H9 (cell line): ENCODE measurements at regions not wholly inside any gene's neighbourhood (a gene's known extent, or its start where the extent isn't known, plus 50 kb on each side); places are given as distances from the start of the nearest gene placed in this dataset.

Experiments used
- DNase-seq: peaks from one replicate; pipeline ENCODE4 v3.0.0-alpha.2; 2017
- H2AFZ ChIP-seq: one replicate; pipeline ENCODE4 v1.6.1; 2013; ENCODE audit warnings: mild to moderate bottlenecking, low read length, control low read depth, moderate library complexity
- H2AK5ac ChIP-seq: 2 replicates; pipeline ENCODE4 v1.6.1; 2013; ENCODE audit warnings: low read length, control low read depth, mixed read lengths; ENCODE audit not compliant: insufficient read length
- H2BK120ac ChIP-seq: one replicate; pipeline ENCODE4 v1.6.1; 2013; ENCODE audit warnings: low read depth, mild to moderate bottlenecking, low read length, control low read depth, inconsistent platforms; ENCODE audit not compliant: poor library complexity, severe bottlenecking
- H2BK12ac ChIP-seq: 2 replicates; pipeline ENCODE4 v1.6.1; 2013; ENCODE audit warnings: low read length, control low read depth, mixed read lengths, low read depth; ENCODE audit not compliant: insufficient read length
- H2BK15ac ChIP-seq: 2 replicates; pipeline ENCODE4 v1.6.1; 2013; ENCODE audit warnings: low read depth, low read length, control low read depth
- H2BK20ac ChIP-seq: one replicate; pipeline ENCODE4 v1.6.1; 2013; ENCODE audit warnings: low read depth, mild to moderate bottlenecking, low read length, control low read depth, inconsistent platforms; ENCODE audit not compliant: poor library complexity, severe bottlenecking
- H2BK5ac ChIP-seq: 2 replicates; pipeline ENCODE4 v1.6.1; 2013; ENCODE audit warnings: low read length, control low read depth, mixed read lengths; ENCODE audit not compliant: insufficient read length
- H3K14ac ChIP-seq: 2 replicates; pipeline ENCODE4 v1.6.1; 2013; ENCODE audit warnings: low read length, control low read depth; ENCODE audit not compliant: insufficient read depth
- H3K18ac ChIP-seq: 2 replicates; pipeline ENCODE4 v1.6.1; 2013; ENCODE audit warnings: low read depth, mild to moderate bottlenecking, mixed read lengths, low read length, control low read depth; ENCODE audit not compliant: insufficient read length
- H3K23ac ChIP-seq: 2 replicates; pipeline ENCODE4 v1.6.1; 2013; ENCODE audit warnings: low read length, control low read depth, mixed read lengths, low read depth; ENCODE audit not compliant: insufficient read length
- H3K23me2 ChIP-seq: 2 replicates; pipeline ENCODE4 v1.6.1; 2013; ENCODE audit warnings: low read depth, mild to moderate bottlenecking, mixed read lengths, low read length, control low read depth; ENCODE audit not compliant: insufficient read length, poor library complexity, severe bottlenecking
- H3K27ac ChIP-seq: 2 replicates; pipeline ENCODE4 v1.5.1; 2013; ENCODE audit warnings: low read length, control low read depth, mixed read lengths, low read depth; ENCODE audit not compliant: insufficient read length
- H3K27me3 ChIP-seq: 2 replicates; pipeline ENCODE4 v1.6.1; 2013; ENCODE audit warnings: low read length, control low read depth, inconsistent platforms; ENCODE audit not compliant: insufficient read depth
- H3K4ac ChIP-seq: 2 replicates; pipeline ENCODE4 v1.6.1; 2013; ENCODE audit warnings: low read depth, mild to moderate bottlenecking, control low read depth, inconsistent platforms, low read length, moderate library complexity
- H3K4me1 ChIP-seq: 2 replicates; pipeline ENCODE4 v1.6.1; 2013; ENCODE audit warnings: low read length, control low read depth, inconsistent platforms; ENCODE audit not compliant: insufficient read depth
- H3K4me2 ChIP-seq: 2 replicates; pipeline ENCODE4 v1.6.1; 2013; ENCODE audit warnings: low read length, control low read depth, mixed read lengths; ENCODE audit not compliant: insufficient read length, insufficient read depth
- H3K56ac ChIP-seq: 2 replicates; pipeline ENCODE4 v1.6.1; 2013; ENCODE audit warnings: low read depth, mild to moderate bottlenecking, mixed read lengths, low read length, control low read depth; ENCODE audit not compliant: insufficient read length
- H3K79me1 ChIP-seq: 2 replicates; pipeline ENCODE4 v1.6.1; 2013; ENCODE audit warnings: low read depth, mild to moderate bottlenecking, moderate library complexity, low read length, control low read depth, inconsistent platforms; ENCODE audit not compliant: insufficient read depth, poor library complexity, severe bottlenecking
- H3K79me2 ChIP-seq: 2 replicates; pipeline ENCODE4 v1.6.1; 2013; ENCODE audit warnings: low read length, control low read depth, inconsistent platforms; ENCODE audit not compliant: insufficient read depth
- H3K9ac ChIP-seq: 2 replicates; pipeline ENCODE4 v1.6.1; 2013; ENCODE audit warnings: low read length, control low read depth, mixed read lengths; ENCODE audit not compliant: insufficient read length; ENCODE audit errors: extremely low read depth
- H3K9me3 ChIP-seq: one replicate; pipeline ENCODE4 v1.6.1; 2013; ENCODE audit warnings: low read depth, low read length, inconsistent platforms; ENCODE audit not compliant: control insufficient read depth
- H3T11ph ChIP-seq: one replicate; pipeline ENCODE4 v1.6.1; 2013; ENCODE audit warnings: mild to moderate bottlenecking, low read length, control low read depth, inconsistent platforms
- H4K20me1 ChIP-seq: one replicate; pipeline ENCODE4 v1.6.1; 2013; ENCODE audit not compliant: control insufficient read depth, insufficient read length, insufficient read depth
- H4K5ac ChIP-seq: 2 replicates; pipeline ENCODE4 v1.6.1; 2013; ENCODE audit warnings: low read depth, mild to moderate bottlenecking, mixed read lengths, low read length, control low read depth; ENCODE audit not compliant: insufficient read length
- H4K8ac ChIP-seq: replicated peaks from 2 replicates; pipeline ENCODE4 v1.6.1; 2013; ENCODE audit warnings: low read length, control low read depth, mixed read lengths, low read depth; ENCODE audit not compliant: insufficient read length
- H4K91ac ChIP-seq: 2 replicates; pipeline ENCODE4 v1.6.1; 2013; ENCODE audit warnings: low read depth, mild to moderate bottlenecking, moderate library complexity, mixed read lengths, low read length, control low read depth; ENCODE audit not compliant: insufficient read length
- H3K27ac Mint-ChIP-seq, 3 experiments: 2 replicates in 2 of 3; 3 replicates in 1 of 3; pipeline ENCODE4 v1.8.0; 2020 to 2021; ENCODE audit warnings: mixed read lengths in 3 of 3, mild to moderate bottlenecking in 1 of 3, moderate library complexity in 1 of 3
- H3K27me3 Mint-ChIP-seq: 2 replicates; pipeline ENCODE4 v1.8.0; 2021; ENCODE audit warnings: low read depth, mild to moderate bottlenecking, moderate library complexity, mixed read lengths
- H3K36me3 Mint-ChIP-seq, 3 experiments: 2 replicates in 2 of 3; 3 replicates in 1 of 3; pipeline ENCODE4 v1.8.0; 2020 to 2021; ENCODE audit warnings: low read depth in 3 of 3, mixed read lengths in 3 of 3; ENCODE audit not compliant: insufficient read depth in 1 of 3
- H3K4me1 Mint-ChIP-seq, 2 experiments: 2 replicates each; pipeline ENCODE4 v1.8.0; 2020; ENCODE audit warnings: mixed read lengths in 2 of 2
- H3K4me3 Mint-ChIP-seq, 2 experiments: 2 replicates in 1 of 2; 3 replicates in 1 of 2; pipeline ENCODE4 v1.8.0; 2020 to 2021; ENCODE audit warnings: mild to moderate bottlenecking in 2 of 2, mixed read lengths in 2 of 2, moderate library complexity in 1 of 2
- H3K9me3 Mint-ChIP-seq, 2 experiments: 2 replicates in 1 of 2; 3 replicates in 1 of 2; pipeline ENCODE4 v1.8.0; 2020; ENCODE audit warnings: mild to moderate bottlenecking in 2 of 2, mixed read lengths in 2 of 2, moderate library complexity in 1 of 2
- WGBS: extraction: QIAGEN DNeasy Blood & Tissue Kit; methylation state at CpG from one replicate; pipeline ENCODE4 v1.1.7; 2013; ENCODE audit warnings: missing lambda C conversion rate, low lambda C conversion rate, mixed read lengths; ENCODE audit not compliant: insufficient read length; ENCODE audit errors: extremely low coverage; 5-methylcytosine and 5-hydroxymethylcytosine counted together
- TF ChIP-seq, protein P1 (sequence below): fragments of 200-600 bp; sonication (generic); conservative IDR thresholded peaks from 3 replicates; pipeline ENCODE4 v1.8.0; 2021; ENCODE audit warnings: antibody characterized with exemption, mild to moderate bottlenecking

DNA sequence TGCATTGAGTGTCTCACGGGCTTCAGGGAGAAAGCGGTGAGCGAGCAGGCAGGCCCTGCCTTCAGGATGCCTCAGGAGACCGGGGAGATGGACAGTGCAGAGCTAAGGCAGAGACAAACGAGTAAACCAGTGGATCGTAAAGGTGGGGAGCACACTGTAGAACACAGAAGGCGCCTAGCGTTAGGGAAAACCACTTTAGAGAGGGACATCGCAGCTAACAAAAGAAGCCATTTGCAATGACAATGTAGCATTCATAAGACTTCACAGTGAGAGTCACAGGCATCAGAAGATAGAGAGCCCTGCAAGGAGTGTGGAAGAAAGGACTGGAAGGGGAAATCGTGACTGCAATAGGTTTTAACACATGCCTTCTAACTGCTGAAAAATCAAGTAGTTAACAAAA lies 54.9 kb upstream of the TMEM273 start:
- H3K36me3 Mint-ChIP-seq: no peaks in the 10 kb centered on the region
- H3K79me2 ChIP-seq: no peaks in the 10 kb centered on the region
- no peak overlapping the region for H3K14ac ChIP-seq
- no peak overlapping the region for H4K91ac ChIP-seq
- H2BK15ac ChIP-seq: no peak overlapping the region
- H3K4me2 ChIP-seq: no peak overlapping the region
- no peak overlapping the region for H3K23ac ChIP-seq
- no peak overlapping the region for H3K9ac ChIP-seq
- peaks cover 15% of the 10 kb centered on the region; the same call in 1 of the 2 replicates for H3K27me3 ChIP-seq
- H3K56ac ChIP-seq: no peak overlapping the region
- peak; percentile 50 for DNase-seq
- H2BK5ac ChIP-seq: no peak overlapping the region
- no peaks in the 10 kb centered on the region for H3K9me3 Mint-ChIP-seq
- H2AK5ac ChIP-seq: no peak overlapping the region
- H2BK12ac ChIP-seq: no peak overlapping the region
- H3K79me1 ChIP-seq: no peaks in the 10 kb centered on the region
- TF ChIP-seq, protein P1, sequence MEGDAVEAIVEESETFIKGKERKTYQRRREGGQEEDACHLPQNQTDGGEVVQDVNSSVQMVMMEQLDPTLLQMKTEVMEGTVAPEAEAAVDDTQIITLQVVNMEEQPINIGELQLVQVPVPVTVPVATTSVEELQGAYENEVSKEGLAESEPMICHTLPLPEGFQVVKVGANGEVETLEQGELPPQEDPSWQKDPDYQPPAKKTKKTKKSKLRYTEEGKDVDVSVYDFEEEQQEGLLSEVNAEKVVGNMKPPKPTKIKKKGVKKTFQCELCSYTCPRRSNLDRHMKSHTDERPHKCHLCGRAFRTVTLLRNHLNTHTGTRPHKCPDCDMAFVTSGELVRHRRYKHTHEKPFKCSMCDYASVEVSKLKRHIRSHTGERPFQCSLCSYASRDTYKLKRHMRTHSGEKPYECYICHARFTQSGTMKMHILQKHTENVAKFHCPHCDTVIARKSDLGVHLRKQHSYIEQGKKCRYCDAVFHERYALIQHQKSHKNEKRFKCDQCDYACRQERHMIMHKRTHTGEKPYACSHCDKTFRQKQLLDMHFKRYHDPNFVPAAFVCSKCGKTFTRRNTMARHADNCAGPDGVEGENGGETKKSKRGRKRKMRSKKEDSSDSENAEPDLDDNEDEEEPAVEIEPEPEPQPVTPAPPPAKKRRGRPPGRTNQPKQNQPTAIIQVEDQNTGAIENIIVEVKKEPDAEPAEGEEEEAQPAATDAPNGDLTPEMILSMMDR: no peak
- no peak overlapping the region for H3K27ac ChIP-seq
- H3K27ac Mint-ChIP-seq: peak overlapping the region in 1 of 3 experiments; percentile 1; a peak in 1 of 7 replicates
- H3K18ac ChIP-seq: no peak overlapping the region
- no peaks in the 10 kb centered on the region for H3K9me3 ChIP-seq
- H2BK20ac ChIP-seq: no peak overlapping the region
- no peaks in the 10 kb centered on the region for H4K20me1 ChIP-seq
- no peaks in the 10 kb centered on the region for H3K23me2 ChIP-seq
- H3K4me1 Mint-ChIP-seq: peaks cover 15% of the 10 kb centered on the region in 2 experiments
- peaks cover 87% of the 10 kb centered on the region for H3K27me3 Mint-ChIP-seq
- H4K8ac ChIP-seq: no peak overlapping the region
- H3T11ph ChIP-seq: no peak overlapping the region
- no peak overlapping the region for H3K4me3 Mint-ChIP-seq
- H3K4ac ChIP-seq: no peak overlapping the region
- no CpG with 5 or more reads among the region's 10 CpGs for WGBS
- H2AFZ ChIP-seq: no peak overlapping the region
- H4K5ac ChIP-seq: no peak overlapping the region
- no peaks in the 10 kb centered on the region; the same call in 1 of the 2 replicates for H3K4me1 ChIP-seq
- H2BK120ac ChIP-seq: no peak overlapping the region
